Hematopoietic multipotent progenitor cell treated with erythropoietin and hydrocortisone succinate and interleukin-3 and kit ligand, for 17 days (in vitro differentiated cells): ENCODE measurements at regions not wholly inside any gene's neighbourhood (a gene's known extent, or its start where the extent isn't known, plus 50 kb on each side); places are given as distances from the start of the nearest gene placed in this dataset.
"Not testable (repeated sequence)": the region's sequence is repeated elsewhere in the genome, so short reads cannot be mapped to it uniquely, and the experiment has no call there.

Experiments
- DNase-seq: peaks from one replicate; pipeline ENCODE4 v3.0.0-alpha.2; 2015; ENCODE audit warnings: low spot score

- DNase-seq, result peak; percentile 45
These were observed 85.0 kb upstream of the AK4 start for GRCh38 chr1:65063025-65063424.

GRCh38 chr1:65064981-65065380 lies 83.0 kb upstream of the AK4 start:
- peak; percentile 49 for DNase-seq

- peak; percentile 66 for DNase-seq
These were observed 82.2 kb upstream of the AK4 start for GRCh38 chr1:65065524-65066418.

DNA sequence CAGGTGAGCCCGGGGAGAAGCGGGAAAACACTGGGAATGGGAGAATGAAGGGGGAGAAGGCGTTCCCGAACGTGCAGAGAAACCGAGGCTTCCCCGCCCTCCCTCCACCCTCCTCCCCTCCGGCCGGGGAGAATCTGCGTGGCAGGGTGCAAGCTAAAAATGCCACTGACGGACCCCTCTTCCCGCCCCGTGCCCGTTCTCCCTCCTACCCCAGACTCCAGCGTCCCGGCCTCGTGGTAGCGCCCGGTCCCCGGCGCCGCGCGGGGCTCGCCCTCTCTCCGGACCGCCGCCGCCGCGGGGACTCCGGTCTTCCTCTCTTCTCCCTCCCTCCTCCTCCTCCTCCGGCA lies 81.6 kb upstream of the AK4 start:
- no peak for DNase-seq

- peak; percentile 95 for DNase-seq
These were observed 81.1 kb upstream of the AK4 start for GRCh38 chr1:65066766-65067490.

DNA sequence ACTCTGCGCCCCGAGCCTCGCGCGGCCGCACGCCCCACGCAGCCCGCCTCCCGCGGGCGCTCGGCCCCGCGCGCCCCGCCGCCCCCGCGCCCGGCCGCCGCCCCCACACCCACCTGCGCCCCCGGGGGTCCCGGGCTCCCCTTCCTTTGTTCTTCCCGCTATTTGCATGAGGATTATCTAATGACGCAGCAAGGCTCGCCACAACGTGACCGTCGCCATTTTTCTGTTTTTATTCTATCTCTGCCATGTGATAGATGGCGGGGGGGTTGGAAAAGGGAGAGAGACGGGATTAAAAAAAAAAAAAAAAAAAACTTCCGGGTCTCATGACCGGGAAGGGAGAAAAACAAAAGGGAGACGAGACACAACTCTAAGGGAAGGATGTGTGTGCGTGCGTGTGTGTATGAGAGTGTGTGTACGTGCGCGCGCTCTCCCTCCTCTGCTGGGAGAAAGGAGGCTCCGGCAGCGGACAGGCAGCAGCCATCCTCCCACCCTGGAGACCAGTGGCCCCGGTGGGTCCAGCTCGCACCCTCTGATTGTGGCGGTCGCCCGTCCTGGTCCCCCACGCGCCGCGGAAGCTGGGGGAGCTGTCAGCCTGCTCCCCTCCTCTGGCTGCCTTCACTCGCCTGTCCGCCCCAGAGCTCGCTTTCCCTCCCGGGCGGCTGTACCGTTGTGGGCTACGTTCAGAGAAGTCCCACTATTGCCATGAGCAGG lies 80.4 kb upstream of the AK4 start:
- DNase-seq, result peak; percentile 82

DNA sequence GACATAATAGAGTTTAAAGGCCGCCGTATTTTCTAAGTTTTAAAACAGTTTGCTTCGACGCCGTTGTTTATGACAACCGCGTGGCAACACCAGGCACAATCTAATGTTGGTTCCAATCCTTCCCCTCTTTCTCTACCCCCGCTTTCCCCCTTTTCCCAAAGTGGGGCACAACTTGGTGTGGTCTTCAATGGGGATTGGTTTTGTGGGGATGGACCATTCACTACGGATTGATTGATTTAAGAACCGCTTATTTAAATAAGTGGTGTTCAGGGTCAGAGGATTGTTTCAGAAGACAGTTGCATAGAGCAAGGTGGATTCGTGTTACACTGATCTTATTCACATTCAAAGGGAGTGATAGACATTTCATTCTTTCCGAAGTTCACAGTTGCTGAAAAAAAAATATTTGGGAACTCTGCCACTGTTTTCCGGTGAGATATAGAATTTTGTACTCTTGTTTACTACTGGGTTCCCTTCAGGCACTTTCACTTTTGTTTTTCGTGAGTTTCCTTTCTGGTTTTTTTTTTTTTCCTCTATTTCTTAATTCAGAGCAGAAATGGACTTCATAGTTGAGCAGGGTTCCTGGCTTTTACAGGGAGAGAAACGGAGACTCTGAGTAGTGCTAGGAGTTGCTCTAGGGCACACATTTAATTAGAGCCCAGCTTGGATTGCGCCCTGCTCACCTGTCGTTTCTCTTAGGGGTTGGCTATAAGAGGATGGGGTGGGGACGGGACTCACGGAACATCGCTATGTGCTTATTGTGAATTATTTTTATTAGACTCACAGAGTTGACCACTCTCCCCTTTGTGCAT lies 79.6 kb upstream of the AK4 start:
- DNase-seq, result peak; percentile 90

GRCh38 chr1:65069011-65069565 lies 78.9 kb upstream of the AK4 start:
- DNase-seq, result peak; percentile 77

GRCh38 chr1:65072845-65073244 lies 75.2 kb upstream of the AK4 start:
- DNase-seq, result no peak

GRCh38 chr1:65075123-65075976 lies 72.7 kb upstream of the AK4 start:
- peak; percentile 90 for DNase-seq

DNA sequence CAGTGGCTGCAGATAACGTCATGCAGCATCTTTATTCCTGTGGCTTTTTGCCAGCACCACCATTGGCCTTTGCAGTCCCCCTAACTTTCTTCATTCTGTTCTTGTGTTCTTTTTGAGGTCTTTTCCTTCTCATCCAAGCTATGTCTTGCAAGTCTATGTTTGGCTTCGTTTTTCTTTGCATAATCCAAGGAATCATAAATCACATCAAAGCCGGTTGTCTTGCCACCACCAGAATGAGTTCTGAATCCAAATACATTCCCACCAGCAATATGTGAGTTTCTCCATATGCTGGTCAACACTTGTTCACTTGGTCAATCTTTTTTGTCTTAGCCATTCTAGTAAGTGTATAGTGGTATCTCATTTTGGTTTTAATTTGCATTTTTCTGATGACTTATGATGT lies 70.6 kb upstream of the AK4 start:
- DNase-seq, result peak; percentile 16

DNA sequence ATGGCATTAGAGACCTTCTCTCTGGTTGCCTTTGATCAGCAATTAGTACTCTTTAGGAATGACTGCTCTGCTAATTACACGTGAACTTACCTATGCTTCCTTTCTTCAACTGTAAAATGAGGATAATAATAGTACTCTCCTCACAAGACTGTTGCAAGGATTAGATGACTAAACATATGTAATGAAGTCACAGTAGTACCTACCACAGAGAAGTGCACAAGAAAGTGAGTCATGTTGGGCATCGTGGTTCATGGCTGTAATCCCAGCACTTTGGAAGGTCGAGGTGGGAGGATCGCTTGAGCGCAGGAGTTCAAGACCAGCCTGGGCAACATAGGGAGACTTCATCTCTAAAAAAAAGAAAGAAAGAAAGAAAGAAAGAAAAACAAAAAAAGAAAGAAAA lies 68.1 kb upstream of the AK4 start:
- no peak for DNase-seq

DNA sequence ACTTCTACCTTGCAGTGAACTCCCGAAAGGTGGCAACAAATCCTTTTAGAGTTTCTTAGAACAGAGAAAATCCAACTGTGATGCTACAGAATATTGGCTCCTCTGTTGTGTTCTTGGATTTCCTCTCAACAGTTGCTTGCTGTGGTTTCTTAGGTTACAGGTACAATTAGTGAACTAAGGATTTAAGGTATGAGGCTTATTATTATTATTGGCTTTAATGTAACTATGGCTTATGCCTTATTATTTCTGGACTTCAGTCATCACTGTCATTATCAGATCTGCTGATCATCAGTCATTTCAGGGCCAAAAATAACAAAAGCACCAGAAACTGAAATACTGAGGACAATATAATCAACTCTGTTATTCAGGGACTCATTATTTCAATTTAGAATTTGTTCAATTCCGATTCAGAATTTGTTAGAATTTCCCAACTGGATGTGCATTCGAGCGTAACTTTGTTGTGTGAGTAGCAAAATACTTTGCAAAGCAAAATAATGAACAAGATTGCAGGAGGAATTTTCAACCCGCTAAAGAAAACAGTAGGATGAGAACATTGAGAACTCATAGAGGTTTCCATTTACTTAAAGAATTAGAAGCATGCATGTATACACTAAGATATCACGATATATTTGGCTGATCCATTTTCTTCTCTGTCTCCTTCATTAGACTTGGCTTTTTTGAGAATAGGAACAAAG lies 65.5 kb upstream of the AK4 start:
- no peak for DNase-seq

DNA sequence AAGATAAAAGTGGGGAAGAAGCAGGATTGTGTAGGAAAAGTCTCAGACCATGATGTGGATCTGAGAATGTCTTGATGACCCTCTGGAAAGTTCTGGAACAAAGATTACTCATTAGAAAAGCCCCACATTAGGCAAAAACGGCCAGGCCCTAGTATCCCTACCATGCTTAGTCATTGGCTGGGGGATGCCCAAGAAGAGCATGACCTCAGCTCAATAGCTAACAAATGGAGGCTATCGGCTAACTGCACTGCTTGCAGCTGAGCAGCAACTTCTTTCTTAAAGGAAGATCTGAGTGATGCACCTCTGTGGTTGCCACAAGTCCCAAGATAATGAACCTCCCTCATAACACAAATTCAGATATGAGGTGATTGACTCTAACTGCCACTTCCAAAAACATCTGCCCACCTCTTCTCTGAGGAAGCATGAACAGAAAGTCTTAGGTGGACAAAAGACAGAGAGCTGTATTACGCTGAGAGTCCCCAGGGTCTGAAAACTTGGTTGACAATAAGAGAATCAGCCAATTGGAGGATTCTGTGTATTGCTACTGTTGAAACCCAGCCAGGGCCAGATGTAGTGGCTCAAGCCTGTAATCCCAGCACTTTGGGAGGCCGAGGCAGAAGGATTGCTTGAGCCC lies 64.6 kb upstream of the AK4 start:
- DNase-seq, result peak; percentile 15

GRCh38 chr1:65084066-65084465 lies 63.9 kb upstream of the AK4 start:
- DNase-seq, result no peak

DNA sequence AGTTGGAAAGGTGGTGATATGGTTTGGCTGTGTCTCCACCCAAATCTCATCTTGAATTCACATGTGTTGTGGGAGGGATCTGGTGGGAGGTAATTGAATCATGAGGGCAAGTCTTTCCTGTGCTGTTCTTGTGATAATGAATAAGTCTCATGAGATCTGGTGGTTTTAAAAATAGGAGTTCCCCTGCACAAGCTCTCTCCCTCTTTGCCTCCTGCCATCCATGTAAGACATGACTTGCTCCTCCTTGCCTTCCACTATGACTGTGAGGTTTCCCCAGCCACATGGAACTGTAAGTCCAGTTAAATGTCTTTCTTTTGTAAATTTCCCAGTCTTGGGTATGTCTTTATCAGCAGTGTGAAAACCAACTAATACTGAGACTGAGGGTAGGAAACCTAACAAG lies 60.5 kb upstream of the AK4 start:
- not testable (repeated sequence) for DNase-seq

DNA sequence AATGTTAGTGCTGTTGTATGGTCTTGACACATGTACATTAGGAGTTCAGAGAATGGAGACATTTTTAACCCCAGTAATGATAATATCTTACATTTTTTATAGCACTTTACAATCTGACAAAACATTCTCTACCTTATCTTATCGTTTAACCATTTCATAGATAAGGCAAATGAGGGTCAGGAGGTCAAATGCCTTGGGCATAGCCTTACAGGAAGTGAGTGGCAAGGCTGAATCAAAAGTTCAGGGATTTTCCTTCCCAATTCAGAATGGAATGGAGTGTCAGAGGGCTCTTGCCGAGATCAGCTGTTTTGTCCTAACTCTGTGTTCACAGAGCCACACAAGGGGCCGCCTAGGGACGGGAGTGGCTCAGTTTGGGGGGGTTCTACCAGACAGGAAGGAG lies 57.6 kb upstream of the AK4 start:
- no peak for DNase-seq

GRCh38 chr1:65092691-65093090 lies 55.3 kb upstream of the AK4 start:
- DNase-seq, result no peak

DNA sequence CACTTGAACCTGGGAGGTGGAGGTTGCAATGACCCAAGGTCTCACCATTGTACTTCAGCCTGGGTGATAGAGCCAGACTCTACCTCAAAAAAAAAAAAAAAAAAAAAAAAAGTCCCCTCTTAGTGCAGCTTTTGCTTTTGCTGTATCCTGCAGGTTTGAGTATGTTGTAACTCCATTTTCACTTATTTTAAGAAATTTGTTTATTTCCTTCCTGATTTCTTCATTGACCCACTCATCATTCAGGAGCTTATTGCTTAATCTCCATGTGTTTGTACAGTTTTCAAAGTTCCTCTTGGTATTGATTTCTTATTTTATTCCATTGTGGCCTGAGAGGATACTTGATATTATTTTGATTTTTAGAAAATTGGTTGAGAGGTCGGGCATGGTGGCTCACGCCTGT lies 50.9 kb upstream of the AK4 start:
- no peak for DNase-seq
